Adipocyte (in vitro differentiated cells): ENCODE measurements at regions not wholly inside any gene's neighbourhood (a gene's known extent, or its start where the extent isn't known, plus 50 kb on each side); places are given as distances from the start of the nearest gene placed in this dataset.
A peak's percentile ranks its signal among the peaks of the same experiment; 100 is the strongest.

Experiments
- DNase-seq: peaks from one replicate; pipeline ENCODE4 v3.0.0-alpha.2; 2015; ENCODE audit warnings: low read depth
- H3K27me3 ChIP-seq: replicated peaks from 2 replicates; pipeline ENCODE4 v1.7.0; 2013; ENCODE audit warnings: mild to moderate bottlenecking, low read length, moderate library complexity; ENCODE audit not compliant: control insufficient read depth, insufficient read depth
- H3K36me3 ChIP-seq: 2 replicates; pipeline ENCODE4 v1.7.0; 2013; ENCODE audit warnings: low read length, mild to moderate bottlenecking, moderate library complexity; ENCODE audit not compliant: control insufficient read depth, insufficient read depth, severe bottlenecking
- H3K4me1 ChIP-seq: 2 replicates; pipeline ENCODE4 v1.7.0; 2013; ENCODE audit warnings: mild to moderate bottlenecking, low read length, moderate library complexity; ENCODE audit not compliant: control insufficient read depth, insufficient read depth
- H3K4me3 ChIP-seq: 2 replicates; pipeline ENCODE4 v1.7.0; 2013; ENCODE audit warnings: mild to moderate bottlenecking, low read length, moderate library complexity
- H3K9ac ChIP-seq: 2 replicates; pipeline ENCODE4 v1.7.0; 2013; ENCODE audit warnings: mild to moderate bottlenecking, low read length, moderate library complexity
- H3K9me3 ChIP-seq: 2 replicates; pipeline ENCODE4 v1.7.0; 2013; ENCODE audit warnings: mild to moderate bottlenecking, low read length, moderate library complexity; ENCODE audit not compliant: control insufficient read depth

DNA sequence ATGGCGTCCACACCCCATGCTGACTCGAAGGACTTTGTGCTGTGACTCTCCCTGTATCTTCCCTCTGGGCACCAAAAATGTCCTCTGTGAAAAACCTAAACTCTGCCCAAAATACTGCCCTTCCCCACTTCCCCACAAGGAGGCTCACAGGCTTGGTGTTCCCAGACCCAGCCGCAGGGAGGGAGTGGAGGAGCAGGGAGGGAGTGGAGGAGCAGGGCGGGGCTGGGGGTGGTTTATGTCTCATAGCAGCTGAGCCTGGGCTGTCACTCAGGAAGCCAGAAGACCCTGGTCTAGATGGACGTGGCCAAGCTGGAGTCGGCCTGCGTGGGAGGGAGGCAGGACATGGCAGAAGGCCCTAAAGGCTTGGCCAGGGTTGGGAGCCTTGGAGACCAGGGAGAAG, 461.7 kb downstream of the PTPRU start:
- peak; percentile 77 for DNase-seq
- no peaks in the 10 kb centered on the region for H3K36me3 ChIP-seq
- peaks cover 12% of the 10 kb centered on the region for H3K27me3 ChIP-seq
- peaks cover 10% of the 10 kb centered on the region for H3K9me3 ChIP-seq
- no peak overlapping the region for H3K9ac ChIP-seq
- no peaks in the 10 kb centered on the region for H3K4me1 ChIP-seq
- H3K4me3 ChIP-seq, result no peak overlapping the region

DNA sequence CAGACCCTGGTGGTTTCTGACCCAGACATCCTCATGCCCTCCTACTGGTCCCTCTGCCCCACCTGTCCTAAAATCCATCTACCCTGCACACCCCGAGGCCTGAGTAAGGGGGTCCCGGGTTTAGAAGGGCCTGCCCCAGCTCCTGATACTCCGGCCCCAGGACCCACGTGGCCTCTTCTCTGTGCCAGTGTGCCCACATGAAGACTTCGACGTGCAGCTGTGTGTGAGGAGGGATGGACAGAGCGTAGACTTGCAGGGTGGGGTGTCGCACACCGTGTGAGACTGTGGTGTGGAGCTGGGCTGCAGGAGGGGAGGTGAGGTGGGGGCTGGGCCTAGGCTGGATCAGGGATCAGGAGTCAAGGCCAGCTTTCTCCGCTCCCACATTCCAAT, 461.1 kb downstream of the PTPRU start:
- H3K4me1 ChIP-seq, result no peaks in the 10 kb centered on the region
- peaks cover 12% of the 10 kb centered on the region for H3K27me3 ChIP-seq
- no peak overlapping the region for H3K4me3 ChIP-seq
- H3K9ac ChIP-seq, result no peak overlapping the region
- no peaks in the 10 kb centered on the region for H3K36me3 ChIP-seq
- peaks cover 11% of the 10 kb centered on the region for H3K9me3 ChIP-seq
- DNase-seq, result no peak

DNA sequence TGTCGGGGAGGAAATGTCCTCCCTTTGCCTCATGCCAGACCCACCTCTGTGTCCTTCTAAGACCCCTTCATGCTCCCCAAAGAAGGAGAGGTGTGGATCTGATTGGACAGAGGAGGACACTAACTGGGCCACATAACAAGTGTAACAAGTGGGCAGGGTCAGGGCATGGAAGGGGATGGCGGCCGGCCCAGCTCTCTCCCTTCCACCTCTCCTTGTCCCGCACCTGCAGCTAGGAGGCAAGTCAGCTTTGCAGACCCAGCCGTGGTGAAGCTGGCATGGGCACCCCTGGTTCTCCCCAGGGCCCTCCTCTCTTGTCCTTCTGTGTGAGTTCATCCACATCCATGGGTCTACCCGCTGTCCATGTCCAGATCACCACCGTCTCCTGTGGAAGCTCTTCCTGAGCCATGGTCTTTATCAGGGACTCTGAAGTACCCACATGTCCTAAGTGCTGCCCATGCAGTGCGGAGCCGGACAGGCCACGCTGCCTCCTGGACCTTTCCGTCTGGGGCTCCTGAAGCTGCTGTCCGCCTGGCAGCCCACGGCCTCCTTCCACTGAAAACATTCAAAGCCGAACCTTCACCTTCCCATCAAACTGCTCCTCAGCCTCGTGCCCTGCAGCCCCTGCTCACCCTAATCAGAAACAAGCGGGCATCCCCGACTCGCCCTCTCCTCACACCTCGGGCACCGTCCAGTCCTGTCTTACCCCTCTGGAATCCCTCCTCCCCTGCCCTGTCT, 460.5 kb downstream of the PTPRU start:
- H3K4me1 ChIP-seq, result no peaks in the 10 kb centered on the region
- peaks cover 11% of the 10 kb centered on the region for H3K9me3 ChIP-seq
- H3K36me3 ChIP-seq, result no peaks in the 10 kb centered on the region
- H3K9ac ChIP-seq, result no peak overlapping the region
- H3K4me3 ChIP-seq, result no peak overlapping the region
- H3K27me3 ChIP-seq, result peaks cover 12% of the 10 kb centered on the region
- no peak for DNase-seq

DNA sequence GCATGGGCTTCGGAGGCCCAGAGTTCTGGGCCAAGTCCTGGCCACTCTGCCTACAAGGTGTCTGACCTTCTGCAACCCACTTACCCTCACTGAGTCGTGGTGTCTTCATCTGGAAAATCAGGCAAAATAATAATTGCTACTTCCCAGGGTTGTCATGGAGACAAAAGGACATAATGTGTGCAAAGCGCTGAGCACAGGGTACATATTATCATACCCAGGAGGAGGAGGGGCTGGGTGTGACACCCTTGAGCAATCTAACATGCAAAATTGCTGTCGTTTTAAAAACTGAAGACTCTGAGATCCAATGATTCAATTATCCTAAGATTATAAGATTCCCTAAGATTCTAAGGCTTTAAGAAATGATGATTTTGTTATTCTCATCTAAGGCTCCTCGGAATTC, 459.5 kb downstream of the PTPRU start:
- Histone ChIP-seq H3K9me3 (peaks cover 11% of the 10 kb centered on the region), H3K27me3 (peaks cover 12% of the 10 kb centered on the region), H3K4me3 (no peak overlapping the region), H3K4me1 (no peaks in the 10 kb centered on the region), H3K36me3 (no peaks in the 10 kb centered on the region), H3K9ac (no peak overlapping the region)
- no peak for DNase-seq

DNA sequence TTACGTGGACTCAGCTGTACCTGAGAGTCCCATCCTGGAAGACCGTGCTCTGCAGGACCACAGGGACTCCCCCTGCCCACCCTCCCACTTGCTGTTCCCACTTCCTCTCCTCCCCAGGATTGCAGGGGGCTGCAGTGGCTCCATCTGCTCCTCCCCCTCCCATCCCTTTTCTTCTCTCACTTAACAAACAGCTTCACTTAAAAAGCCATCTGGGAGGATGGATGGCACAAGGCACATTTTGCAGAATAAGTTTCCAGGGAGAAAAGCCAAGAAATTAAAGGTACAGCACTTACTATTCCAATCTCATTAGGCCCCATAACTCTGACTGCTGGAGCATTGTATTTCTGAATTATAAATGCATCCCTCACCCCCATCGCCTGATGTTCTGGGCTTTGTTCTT, 458.7 kb downstream of the PTPRU start:
- H3K4me1 ChIP-seq, result no peaks in the 10 kb centered on the region
- H3K27me3 ChIP-seq, result peaks cover 12% of the 10 kb centered on the region
- no peaks in the 10 kb centered on the region for H3K36me3 ChIP-seq
- H3K4me3 ChIP-seq, result no peak overlapping the region
- H3K9ac ChIP-seq, result no peak overlapping the region
- H3K9me3 ChIP-seq, result peaks cover 11% of the 10 kb centered on the region
- DNase-seq, result no peak

DNA sequence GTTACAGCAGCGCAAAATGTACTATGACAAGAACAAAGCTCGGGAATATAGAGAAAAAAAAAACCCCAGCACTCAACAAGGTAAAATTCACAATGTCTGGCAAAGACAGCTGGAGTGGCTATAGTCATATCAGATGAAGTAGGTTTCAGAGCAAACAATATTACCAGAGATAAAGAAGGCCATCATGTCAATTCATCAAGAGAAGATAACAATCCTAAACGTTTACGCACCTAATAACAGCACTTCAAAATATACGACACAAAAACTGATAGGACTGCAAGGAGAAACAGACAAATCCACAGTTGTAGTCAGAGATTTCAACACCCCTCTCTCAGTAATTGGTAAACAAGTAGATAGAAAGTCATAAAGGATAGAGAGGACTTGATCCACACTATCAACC, 455.2 kb downstream of the PTPRU start:
- DNase-seq, result no peak
- H3K4me3 ChIP-seq, result no peak overlapping the region
- H3K27me3 ChIP-seq, result peaks cover 9% of the 10 kb centered on the region
- peaks cover 18% of the 10 kb centered on the region for H3K4me1 ChIP-seq
- H3K9me3 ChIP-seq, result peaks cover 11% of the 10 kb centered on the region
- no peaks in the 10 kb centered on the region for H3K36me3 ChIP-seq
- no peak overlapping the region for H3K9ac ChIP-seq

DNA sequence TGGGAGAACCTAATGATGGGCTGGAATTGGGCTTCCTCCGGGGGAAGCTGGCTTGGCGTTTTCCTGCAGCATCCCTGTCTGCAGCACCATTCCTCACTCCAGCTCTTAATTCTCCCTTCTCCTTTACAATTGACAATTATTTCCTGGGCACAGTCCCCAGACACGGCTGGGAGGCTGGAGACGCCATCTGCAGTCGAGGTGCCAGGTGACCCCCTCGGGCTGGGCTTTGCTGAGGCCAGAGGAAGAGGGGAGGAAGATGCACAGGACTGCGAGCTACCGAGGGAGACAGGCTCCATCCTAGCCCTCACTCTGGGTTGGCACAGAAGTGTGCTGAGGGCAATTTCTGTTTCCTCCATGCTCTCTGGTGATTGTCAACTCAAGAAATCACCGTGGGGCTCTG, 453.8 kb downstream of the PTPRU start:
- H3K9me3 ChIP-seq, result peaks cover 11% of the 10 kb centered on the region
- peaks cover 18% of the 10 kb centered on the region for H3K4me1 ChIP-seq
- H3K36me3 ChIP-seq, result no peaks in the 10 kb centered on the region
- H3K9ac ChIP-seq, result no peak overlapping the region
- no peak for DNase-seq
- no peak overlapping the region for H3K4me3 ChIP-seq
- H3K27me3 ChIP-seq, result no peaks in the 10 kb centered on the region

DNA sequence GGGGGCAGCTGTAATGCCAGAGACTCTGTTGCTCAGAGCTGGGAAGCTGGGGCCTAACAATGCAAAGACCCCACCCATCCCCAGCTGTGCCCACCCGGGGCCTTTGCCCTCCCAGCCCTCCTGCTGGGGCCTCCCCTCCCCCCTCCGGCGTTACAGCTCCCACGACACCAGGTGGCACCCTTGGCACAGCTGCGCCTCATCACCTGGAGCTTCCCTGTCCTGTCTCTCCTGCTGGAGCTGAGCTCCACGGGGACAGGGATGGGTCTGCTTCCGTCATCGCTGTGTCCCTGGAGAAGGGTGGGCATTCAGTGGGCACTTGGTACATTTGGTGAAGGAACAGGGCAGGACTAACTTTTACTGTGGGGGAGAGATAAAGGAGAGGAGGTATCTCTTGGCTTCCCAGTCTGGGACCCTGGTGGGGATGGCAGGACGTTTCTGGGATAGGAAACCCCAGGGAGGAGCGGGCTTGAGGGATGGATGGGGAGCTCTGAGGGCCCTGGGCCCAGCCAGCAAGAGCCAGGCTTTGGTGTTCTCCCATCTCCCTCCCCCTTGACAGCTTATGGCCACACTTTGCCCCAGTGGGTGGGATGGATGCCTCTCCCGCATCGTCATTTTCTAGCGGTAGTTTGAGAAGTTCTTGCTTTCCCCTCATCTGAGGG, 453.2 kb downstream of the PTPRU start:
- no peak overlapping the region for H3K9ac ChIP-seq
- no peaks in the 10 kb centered on the region for H3K27me3 ChIP-seq
- peaks cover 18% of the 10 kb centered on the region for H3K4me1 ChIP-seq
- no peaks in the 10 kb centered on the region for H3K36me3 ChIP-seq
- no peak for DNase-seq
- H3K4me3 ChIP-seq, result no peak overlapping the region
- peaks cover 11% of the 10 kb centered on the region for H3K9me3 ChIP-seq

DNA sequence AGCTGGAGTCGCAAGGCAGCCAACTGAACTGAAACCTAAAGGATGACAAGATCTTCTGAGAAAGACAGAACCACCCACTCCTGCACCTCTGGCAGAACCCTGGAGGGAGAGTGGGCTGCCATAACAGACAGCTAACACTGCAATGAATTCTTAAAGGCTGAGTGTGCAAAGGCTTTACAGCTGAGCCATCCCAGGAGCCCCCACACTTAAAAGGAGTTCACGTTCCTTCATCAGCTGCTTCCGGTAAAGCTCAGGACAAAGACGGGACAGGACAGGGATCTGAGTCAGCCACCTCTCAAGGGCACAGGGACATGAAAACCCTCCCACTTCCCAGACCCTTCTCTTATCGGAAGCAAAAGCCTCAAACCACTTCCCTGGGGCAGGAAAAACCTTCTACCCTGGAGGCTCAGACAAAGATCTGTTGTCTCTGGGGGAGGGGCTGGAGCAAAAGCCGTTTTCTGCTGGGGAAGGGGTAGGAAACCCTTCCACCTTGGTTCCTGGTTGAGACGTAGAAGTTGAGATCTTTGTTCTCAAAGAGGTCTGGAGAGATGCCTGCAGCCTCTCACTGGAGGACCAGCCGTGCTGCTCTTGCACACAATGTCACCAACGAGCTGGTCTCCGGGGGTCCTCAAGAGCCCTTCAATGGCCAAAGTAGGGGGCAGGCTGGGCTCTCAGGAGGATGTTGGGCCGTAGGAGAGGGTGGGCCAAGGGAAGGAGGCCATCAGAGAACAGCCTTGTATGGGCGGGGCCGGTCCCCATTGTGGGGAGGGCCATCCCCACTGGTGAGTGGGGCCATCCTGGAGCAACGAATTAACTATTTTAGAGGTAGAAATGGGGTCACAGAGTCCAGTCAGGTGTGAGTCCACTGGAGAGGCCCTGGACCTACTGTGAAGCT, 452.4 kb downstream of the PTPRU start:
- H3K27me3 ChIP-seq, result peaks cover 4% of the 10 kb centered on the region
- peak; percentile 71 for DNase-seq
- no peaks in the 10 kb centered on the region for H3K36me3 ChIP-seq
- H3K4me1 ChIP-seq, result peaks cover 18% of the 10 kb centered on the region
- H3K9me3 ChIP-seq, result peaks cover 7% of the 10 kb centered on the region
- H3K4me3 ChIP-seq, result peak overlapping the region; percentile 34
- H3K9ac ChIP-seq, result peak overlapping the region; percentile 11

DNA sequence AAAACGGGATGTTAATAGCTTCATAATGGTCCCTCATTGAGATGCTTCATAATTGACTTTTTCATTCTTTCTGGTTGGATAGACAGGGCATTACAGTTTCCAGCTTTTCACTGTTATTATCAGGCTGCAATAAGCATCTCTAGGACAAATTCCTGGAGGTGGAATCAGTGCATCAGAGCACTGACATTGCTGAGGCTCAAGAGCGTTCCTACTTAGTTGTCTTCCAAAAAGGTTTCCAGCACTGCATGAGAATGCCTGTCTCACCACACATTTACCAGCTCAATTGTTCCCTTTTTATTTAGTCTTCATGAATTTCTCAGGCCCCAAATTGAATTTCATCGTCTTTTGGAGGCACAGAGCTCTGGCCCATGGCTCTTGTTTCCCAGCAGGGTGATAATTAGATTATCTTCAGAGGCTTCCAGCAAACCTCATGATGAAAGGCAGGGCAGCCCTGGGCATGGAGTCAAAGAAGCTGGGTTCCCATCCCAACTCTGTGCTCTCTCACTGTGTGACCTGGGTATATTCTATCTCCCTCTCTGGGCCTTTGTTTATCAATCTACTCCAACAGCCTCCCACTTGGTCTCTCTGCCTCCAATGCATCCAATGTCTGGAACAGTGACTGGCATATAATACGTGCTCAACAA, 451.4 kb downstream of the PTPRU start:
- Histone ChIP-seq H3K4me3 (no peak overlapping the region), H3K9ac (no peak overlapping the region), H3K9me3 (no peaks in the 10 kb centered on the region), H3K4me1 (peaks cover 18% of the 10 kb centered on the region), H3K36me3 (no peaks in the 10 kb centered on the region), H3K27me3 (peaks cover 4% of the 10 kb centered on the region)
- peak; percentile 16 for DNase-seq

DNA sequence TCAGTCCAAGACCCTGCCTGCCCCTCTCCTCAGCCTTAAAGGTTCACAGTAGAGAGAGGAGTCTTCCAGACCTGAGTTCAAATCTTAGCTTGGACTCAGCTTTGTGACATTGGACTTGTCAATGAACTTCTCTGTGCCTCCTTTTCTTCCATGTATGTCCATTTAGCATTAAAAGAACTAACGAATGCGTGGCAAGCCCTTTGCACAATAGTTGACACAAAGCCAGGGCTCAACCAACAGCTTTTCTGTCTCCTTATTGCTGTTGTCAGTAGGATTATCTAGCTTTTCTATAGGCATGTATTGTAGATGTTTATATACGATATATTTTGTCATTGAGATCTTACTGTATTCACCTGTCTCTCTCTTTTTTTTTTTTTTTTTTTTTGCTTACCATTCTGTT, 450.8 kb downstream of the PTPRU start:
- no peak for DNase-seq
- no peaks in the 10 kb centered on the region for H3K9me3 ChIP-seq
- no peaks in the 10 kb centered on the region for H3K36me3 ChIP-seq
- H3K9ac ChIP-seq, result no peak overlapping the region
- no peak overlapping the region for H3K4me3 ChIP-seq
- H3K4me1 ChIP-seq, result peaks cover 18% of the 10 kb centered on the region
- H3K27me3 ChIP-seq, result peaks cover 4% of the 10 kb centered on the region
